OCI-LY3 (cell line): ENCODE measurements at regions not wholly inside any gene's neighbourhood (a gene's known extent, or its start where the extent isn't known, plus 50 kb on each side); places are given as distances from the start of the nearest gene placed in this dataset.

Source experiments
- H2AFZ ChIP-seq: fragments of 200-600, 300-600 bp; shearing (Covaris generic); 2 replicates; pipeline ENCODE4 v1.6.0; 2014; ENCODE audit warnings: antibody characterized with exemption, low read depth, low read length
- H3K27ac ChIP-seq: fragments of 200-600, 300-600 bp; sonication (generic); 2 replicates; pipeline ENCODE4 v1.5.1; 2014; ENCODE audit warnings: mild to moderate bottlenecking, low read length, moderate library complexity, mixed read lengths
- H3K27me3 ChIP-seq: fragments of 200-600, 300-600 bp; sonication (generic); 2 replicates; pipeline ENCODE4 v1.6.1; 2014; ENCODE audit warnings: low read depth, low read length, mixed read lengths
- H3K36me3 ChIP-seq: fragments of 200-600, 300-600 bp; sonication (generic); replicated peaks from 2 replicates; pipeline ENCODE3; 2014; ENCODE audit warnings: low read depth, low read length, mixed read lengths
- H3K4me1 ChIP-seq: fragments of 300-600, 200-600 bp; sonication (generic); 2 replicates; pipeline ENCODE4 v1.6.1; 2014; ENCODE audit warnings: low read length, mixed read lengths
- H3K4me2 ChIP-seq: fragments of 200-600, 300-600 bp; sonication (generic); 2 replicates; pipeline ENCODE4 v1.6.1; 2014; ENCODE audit warnings: low read length, mixed read lengths
- H3K4me3 ChIP-seq: fragments of 300-600, 200-600 bp; sonication (generic); 2 replicates; pipeline ENCODE4 v1.5.1; 2014; ENCODE audit warnings: antibody characterized with exemption, mild to moderate bottlenecking, low read length, moderate library complexity
- H3K79me2 ChIP-seq: fragments of 300-600, 200-600 bp; shearing (Covaris generic); 2 replicates; pipeline ENCODE4 v1.6.1; 2014; ENCODE audit warnings: mild to moderate bottlenecking, low read length, mixed read lengths
- H3K9ac ChIP-seq: fragments of 300-600, 200-600 bp; shearing (Covaris generic); 2 replicates; pipeline ENCODE4 v1.6.0; 2014; ENCODE audit warnings: mild to moderate bottlenecking, low read length, moderate library complexity
- H3K9me3 ChIP-seq: fragments of 200-600, 300-600 bp; shearing (Covaris generic); 2 replicates; pipeline ENCODE4 v1.6.1; 2014; ENCODE audit warnings: low read length, mixed read lengths; ENCODE audit not compliant: insufficient read depth
- H4K20me1 ChIP-seq: fragments of 200-600, 300-600 bp; sonication (generic); 2 replicates; pipeline ENCODE4 v1.6.1; 2016; ENCODE audit warnings: low read length, mixed read lengths; ENCODE audit not compliant: insufficient read depth
- CTCF ChIP-seq: fragments of 200-600, 300-600 bp; sonication (generic); IDR thresholded peaks from 2 replicates; pipeline ENCODE4 v1.5.1; 2014; ENCODE audit warnings: antibody characterized with exemption, low read length, low read depth
- EZH2phosphoT487 ChIP-seq: fragments of 200-600 bp; shearing (Covaris generic); IDR thresholded peaks from 2 replicates; pipeline ENCODE4 v1.6.1; 2018; ENCODE audit warnings: antibody characterized with exemption, mixed run types, low read depth

GRCh38 chr5:120788481-120788880 is 324.4 kb downstream of the PRR16 start:
- Histone ChIP-seq H3K4me2 (no peak overlapping the region), H3K79me2 (no peaks in the 10 kb centered on the region), H2AFZ (no peak overlapping the region), H3K4me3 (no peak overlapping the region), H3K9me3 (no peaks in the 10 kb centered on the region), H3K27ac (no peak overlapping the region), H3K27me3 (no peaks in the 10 kb centered on the region), H3K4me1 (no peaks in the 10 kb centered on the region), H4K20me1 (no peaks in the 10 kb centered on the region), H3K36me3 (no peaks in the 10 kb centered on the region), H3K9ac (no peak overlapping the region)
- no peak for TF ChIP-seq CTCF
- no peak for TF ChIP-seq EZH2phosphoT487

GRCh38 chr5:120789918-120790317 is 325.8 kb downstream of the PRR16 start:
- no peak overlapping the region for H3K4me2 ChIP-seq
- no peak overlapping the region for H3K27ac ChIP-seq
- H2AFZ ChIP-seq = no peak overlapping the region
- no peak overlapping the region for H3K9ac ChIP-seq
- H4K20me1 ChIP-seq = no peaks in the 10 kb centered on the region
- H3K79me2 ChIP-seq = no peaks in the 10 kb centered on the region
- no peaks in the 10 kb centered on the region for H3K27me3 ChIP-seq
- no peaks in the 10 kb centered on the region for H3K4me1 ChIP-seq
- H3K4me3 ChIP-seq = no peak overlapping the region
- no peaks in the 10 kb centered on the region for H3K9me3 ChIP-seq
- H3K36me3 ChIP-seq = no peaks in the 10 kb centered on the region
- TF ChIP-seq CTCF (no peak), EZH2phosphoT487 (no peak)

- H3K9me3 ChIP-seq = no peaks in the 10 kb centered on the region
- H3K79me2 ChIP-seq = no peaks in the 10 kb centered on the region
- no peaks in the 10 kb centered on the region for H4K20me1 ChIP-seq
- no peak overlapping the region for H3K9ac ChIP-seq
- H3K27me3 ChIP-seq = no peaks in the 10 kb centered on the region
- no peak overlapping the region for H3K4me3 ChIP-seq
- no peak overlapping the region for H3K4me2 ChIP-seq
- no peak overlapping the region for H3K27ac ChIP-seq
- no peaks in the 10 kb centered on the region for H3K4me1 ChIP-seq
- H3K36me3 ChIP-seq = no peaks in the 10 kb centered on the region
- no peak for TF ChIP-seq CTCF
- no peak for TF ChIP-seq EZH2phosphoT487
- H2AFZ ChIP-seq = no peak overlapping the region
Measured at GRCh38 chr5:120790339-120790738, 326.2 kb downstream of the PRR16 start.

- Histone ChIP-seq H3K4me2 (no peak overlapping the region), H3K79me2 (no peaks in the 10 kb centered on the region), H3K27ac (no peak overlapping the region), H3K4me3 (no peak overlapping the region), H3K27me3 (no peaks in the 10 kb centered on the region), H3K9ac (no peak overlapping the region), H3K9me3 (no peaks in the 10 kb centered on the region), H4K20me1 (no peaks in the 10 kb centered on the region), H3K36me3 (no peaks in the 10 kb centered on the region), H2AFZ (no peak overlapping the region), H3K4me1 (no peaks in the 10 kb centered on the region)
- TF ChIP-seq EZH2phosphoT487 (no peak), CTCF (no peak)
Measured at GRCh38 chr5:120792477-120792876, 328.4 kb downstream of the PRR16 start.
